Parathyroid adenoma (tissue), 2 donors: ENCODE measurements at regions not wholly inside any gene's neighbourhood (a gene's known extent, or its start where the extent isn't known, plus 50 kb on each side); places are given as distances from the start of the nearest gene placed in this dataset.

Experiments
- H2AFZ ChIP-seq: fragments of 300-600 bp; sonication (generic); one replicate; pipeline ENCODE4 v1.7.0; 2017; ENCODE audit warnings: antibody characterized with exemption, mild to moderate bottlenecking
- H3K27ac ChIP-seq: fragments of 300-600 bp; sonication (generic); one replicate; pipeline ENCODE4 v1.7.0; 2017
- H3K27me3 ChIP-seq: fragments of 300-600 bp; sonication (generic); one replicate; pipeline ENCODE4 v1.7.0; 2017; ENCODE audit warnings: low read length; ENCODE audit not compliant: control insufficient read depth, insufficient read depth
- H3K36me3 ChIP-seq: fragments of 300-600 bp; sonication (generic); one replicate; pipeline ENCODE4 v1.7.0; 2017; ENCODE audit warnings: low read length; ENCODE audit not compliant: control insufficient read depth, insufficient read depth
- H3K4me1 ChIP-seq: fragments of 300-600 bp; sonication (generic); one replicate; pipeline ENCODE4 v1.7.0; 2017; ENCODE audit warnings: control low read depth
- H3K4me2 ChIP-seq: fragments of 300-600 bp; sonication (generic); one replicate; pipeline ENCODE4 v1.7.0; 2017; ENCODE audit warnings: low read length
- H3K4me3 ChIP-seq: fragments of 300-600 bp; sonication (generic); one replicate; pipeline ENCODE4 v1.7.0; 2017; ENCODE audit warnings: low read depth, low read length
- H3K79me2 ChIP-seq: fragments of 300-600 bp; sonication (generic); one replicate; pipeline ENCODE4 v1.7.0; 2017; ENCODE audit warnings: control low read depth
- H3K9ac ChIP-seq: fragments of 300-600 bp; sonication (generic); one replicate; pipeline ENCODE4 v1.7.0; 2017; ENCODE audit warnings: mild to moderate bottlenecking
- H3K9me3 ChIP-seq: fragments of 300-600 bp; sonication (generic); one replicate; pipeline ENCODE4 v1.7.0; 2017; ENCODE audit warnings: low read length; ENCODE audit not compliant: control insufficient read depth
- TF ChIP-seq, protein P1 (sequence below): fragments of 300-600 bp; sonication (generic); IDR thresholded peaks from one replicate; pipeline ENCODE4 v1.7.0; 2017; ENCODE audit warnings: antibody characterized with exemption, mild to moderate bottlenecking
- donor health status: primary hyperparathyroidism.

DNA sequence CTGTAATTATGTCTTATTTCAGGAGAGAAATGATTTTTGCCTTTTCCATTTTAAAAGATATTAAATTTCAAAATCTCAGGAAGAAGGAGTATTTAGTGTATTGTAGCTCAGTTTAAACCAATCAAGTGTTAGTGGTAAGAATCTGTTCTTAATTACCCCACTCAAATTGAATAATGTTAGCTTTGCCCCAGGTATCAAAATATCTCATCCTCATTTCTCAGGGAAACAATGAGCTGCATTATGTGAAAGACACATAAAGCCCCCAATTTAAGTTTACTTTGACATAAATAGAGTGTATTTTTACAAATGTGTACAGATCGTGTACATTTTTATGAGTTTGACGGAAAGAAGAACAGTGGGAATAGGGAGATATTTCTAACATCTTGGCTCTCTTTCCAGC, 317.4 kb upstream of the RARB start:
- H3K36me3 ChIP-seq = no peaks in the 10 kb centered on the region
- H3K27ac ChIP-seq = no peak overlapping the region
- no peaks in the 10 kb centered on the region for H3K27me3 ChIP-seq
- no peak overlapping the region for H2AFZ ChIP-seq
- no peaks in the 10 kb centered on the region for H3K9me3 ChIP-seq
- TF ChIP-seq, protein P1, sequence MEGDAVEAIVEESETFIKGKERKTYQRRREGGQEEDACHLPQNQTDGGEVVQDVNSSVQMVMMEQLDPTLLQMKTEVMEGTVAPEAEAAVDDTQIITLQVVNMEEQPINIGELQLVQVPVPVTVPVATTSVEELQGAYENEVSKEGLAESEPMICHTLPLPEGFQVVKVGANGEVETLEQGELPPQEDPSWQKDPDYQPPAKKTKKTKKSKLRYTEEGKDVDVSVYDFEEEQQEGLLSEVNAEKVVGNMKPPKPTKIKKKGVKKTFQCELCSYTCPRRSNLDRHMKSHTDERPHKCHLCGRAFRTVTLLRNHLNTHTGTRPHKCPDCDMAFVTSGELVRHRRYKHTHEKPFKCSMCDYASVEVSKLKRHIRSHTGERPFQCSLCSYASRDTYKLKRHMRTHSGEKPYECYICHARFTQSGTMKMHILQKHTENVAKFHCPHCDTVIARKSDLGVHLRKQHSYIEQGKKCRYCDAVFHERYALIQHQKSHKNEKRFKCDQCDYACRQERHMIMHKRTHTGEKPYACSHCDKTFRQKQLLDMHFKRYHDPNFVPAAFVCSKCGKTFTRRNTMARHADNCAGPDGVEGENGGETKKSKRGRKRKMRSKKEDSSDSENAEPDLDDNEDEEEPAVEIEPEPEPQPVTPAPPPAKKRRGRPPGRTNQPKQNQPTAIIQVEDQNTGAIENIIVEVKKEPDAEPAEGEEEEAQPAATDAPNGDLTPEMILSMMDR = no peak
- no peak overlapping the region for H3K4me3 ChIP-seq
- H3K9ac ChIP-seq = no peak overlapping the region
- H3K79me2 ChIP-seq = no peaks in the 10 kb centered on the region
- H3K4me1 ChIP-seq = no peaks in the 10 kb centered on the region
- no peak overlapping the region for H3K4me2 ChIP-seq

DNA sequence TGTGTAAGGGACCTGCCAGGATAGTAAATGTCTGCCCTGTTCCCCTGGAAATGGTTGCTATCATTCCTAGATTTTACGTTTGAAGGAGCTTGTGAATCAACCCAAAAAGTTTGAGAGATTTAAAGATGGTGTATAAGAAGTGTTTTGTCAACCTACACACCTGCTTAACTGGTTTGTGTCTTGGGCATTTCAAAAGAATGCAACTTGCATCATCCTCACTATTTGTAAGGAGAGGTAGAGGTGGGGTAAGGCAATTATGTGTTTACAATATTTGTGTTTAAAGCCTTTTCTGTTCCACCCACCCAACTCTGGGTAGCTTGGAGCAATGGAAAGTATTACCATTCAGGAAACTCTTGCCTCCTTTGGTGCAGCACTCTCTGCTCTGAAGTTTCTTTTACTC, 314.2 kb upstream of the RARB start:
- H3K9me3 ChIP-seq = no peaks in the 10 kb centered on the region

DNA sequence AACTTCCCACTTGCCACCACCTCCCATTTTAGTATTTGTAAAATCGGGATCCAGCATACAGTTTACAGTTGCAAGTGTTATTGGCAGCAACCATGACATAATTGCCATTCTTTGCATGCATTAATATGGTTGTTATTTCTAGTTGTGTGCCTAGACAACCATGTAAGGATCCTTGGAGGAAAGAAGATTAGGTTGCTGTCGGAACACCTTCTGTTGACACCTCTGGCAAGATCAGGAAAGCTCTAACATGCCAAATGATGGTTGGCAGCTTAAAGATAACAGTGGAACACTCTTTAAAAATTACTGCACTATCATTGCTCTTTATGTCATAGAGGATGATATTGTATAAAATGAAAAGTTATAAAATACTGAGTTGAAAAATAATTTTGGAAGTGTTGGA, 313.5 kb upstream of the RARB start:
- TF ChIP-seq, protein P1 = no peak

More for the DNA sequence above, 314.2 kb upstream of the RARB start:
- H3K4me2 ChIP-seq = no peak overlapping the region
- H3K4me1 ChIP-seq = no peaks in the 10 kb centered on the region
- H3K36me3 ChIP-seq = no peaks in the 10 kb centered on the region
- no peaks in the 10 kb centered on the region for H3K79me2 ChIP-seq
- H3K27me3 ChIP-seq = no peaks in the 10 kb centered on the region
- H3K4me3 ChIP-seq = no peak overlapping the region
- H3K27ac ChIP-seq = no peak overlapping the region
- TF ChIP-seq, protein P1 = no peak
- H3K9ac ChIP-seq = no peak overlapping the region
- H2AFZ ChIP-seq = no peak overlapping the region

DNA sequence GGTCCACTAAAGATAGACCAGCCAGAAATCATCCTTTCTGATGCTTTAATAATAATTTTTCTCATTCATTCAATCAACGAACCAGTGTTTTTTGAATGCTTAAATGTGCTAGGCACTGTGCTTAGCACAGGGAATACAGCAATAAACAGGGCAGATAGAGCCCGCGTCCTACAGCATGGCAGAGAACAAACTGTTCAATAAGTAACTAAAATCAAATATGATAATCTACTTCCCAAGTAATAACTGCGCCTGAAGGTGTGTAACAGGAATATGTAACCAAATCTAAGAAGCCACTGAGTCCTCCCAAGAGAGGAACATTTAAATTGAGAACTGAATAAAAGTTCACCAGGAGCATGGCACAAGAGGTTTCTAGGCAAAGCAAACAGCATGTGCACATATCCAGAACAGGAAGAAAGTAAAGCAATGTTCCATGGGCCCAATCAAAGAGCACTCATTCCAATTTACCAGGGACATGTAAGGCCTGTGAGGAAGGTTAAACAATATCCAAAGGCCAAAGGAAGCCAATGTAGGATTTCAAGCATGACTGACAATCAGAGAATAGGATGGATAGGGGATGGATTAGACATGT, 311.0 kb upstream of the RARB start:
- Histone ChIP-seq H2AFZ (no peak overlapping the region), H3K9me3 (no peaks in the 10 kb centered on the region), H3K4me1 (no peaks in the 10 kb centered on the region), H3K79me2 (no peaks in the 10 kb centered on the region), H3K36me3 (no peaks in the 10 kb centered on the region), H3K9ac (no peak overlapping the region), H3K27me3 (no peaks in the 10 kb centered on the region), H3K4me3 (no peak overlapping the region), H3K4me2 (no peak overlapping the region), H3K27ac (no peak overlapping the region)
- TF ChIP-seq, protein P1 = no peak

More for the DNA sequence above, 313.5 kb upstream of the RARB start:
- no peak overlapping the region for H3K4me3 ChIP-seq
- H3K9ac ChIP-seq = no peak overlapping the region
- H2AFZ ChIP-seq = no peak overlapping the region
- no peaks in the 10 kb centered on the region for H3K79me2 ChIP-seq
- no peaks in the 10 kb centered on the region for H3K4me1 ChIP-seq
- no peak overlapping the region for H3K4me2 ChIP-seq
- H3K9me3 ChIP-seq = no peaks in the 10 kb centered on the region
- no peaks in the 10 kb centered on the region for H3K27me3 ChIP-seq
- H3K27ac ChIP-seq = no peak overlapping the region
- H3K36me3 ChIP-seq = no peaks in the 10 kb centered on the region

DNA sequence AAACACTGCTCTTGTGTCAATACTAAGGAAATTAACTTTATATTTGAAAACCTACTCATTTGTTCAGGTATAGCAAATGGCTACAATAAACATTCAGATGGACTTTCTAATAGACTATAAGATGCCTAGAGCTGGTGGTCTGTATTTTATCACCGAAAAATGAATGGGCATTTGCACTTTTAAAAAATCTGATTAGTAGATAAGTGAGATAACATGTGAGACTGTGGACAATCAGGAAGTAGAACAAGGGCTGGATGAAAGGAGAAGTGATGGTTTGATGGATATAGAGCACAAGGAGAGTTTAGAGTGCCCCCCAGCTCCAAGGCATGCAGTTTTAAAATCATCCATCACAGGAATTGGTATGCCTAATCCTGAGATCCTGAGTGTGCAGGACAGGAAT, 308.4 kb upstream of the RARB start:
- Histone ChIP-seq H3K4me3 (no peak overlapping the region), H3K36me3 (no peaks in the 10 kb centered on the region), H3K27me3 (no peaks in the 10 kb centered on the region), H3K4me2 (no peak overlapping the region), H3K9me3 (no peaks in the 10 kb centered on the region), H2AFZ (no peak overlapping the region), H3K4me1 (no peaks in the 10 kb centered on the region), H3K79me2 (no peaks in the 10 kb centered on the region), H3K9ac (no peak overlapping the region), H3K27ac (no peak overlapping the region)
- TF ChIP-seq, protein P1 = no peak
